BE2C (cell line): ENCODE measurements at regions not wholly inside any gene's neighbourhood (a gene's known extent, or its start where the extent isn't known, plus 50 kb on each side); places are given as distances from the start of the nearest gene placed in this dataset.

ENCODE experiments used
- DNase-seq: peaks from one replicate; pipeline ENCODE4 v3.0.0-alpha.2; 2020
- H3K27me3 ChIP-seq: fragments of 250-450 bp; sonication (Bioruptor Pico); 2 replicates; pipeline ENCODE4 v1.5.1; 2020; ENCODE audit warnings: mild to moderate bottlenecking
- H3K36me3 ChIP-seq: fragments of 250-450 bp; sonication (Bioruptor Pico); 2 replicates; pipeline ENCODE4 v1.5.1; 2020; ENCODE audit warnings: mild to moderate bottlenecking
- H3K4me1 ChIP-seq: fragments of 250-450 bp; sonication (Bioruptor Pico); 2 replicates; pipeline ENCODE4 v1.5.1; 2020
- H3K4me3 ChIP-seq: 2 replicates; pipeline ENCODE4 v1.5.1; 2011; ENCODE audit warnings: low read depth, low read length
- H3K9me3 ChIP-seq: fragments of 250-450 bp; sonication (Bioruptor Pico); 2 replicates; pipeline ENCODE4 v1.5.1; 2020
- TF ChIP-seq, protein P1 (sequence below): IDR thresholded peaks from 2 replicates; pipeline ENCODE4 v1.5.1; 2012; ENCODE audit warnings: mild to moderate bottlenecking, low read depth, low read length

DNA sequence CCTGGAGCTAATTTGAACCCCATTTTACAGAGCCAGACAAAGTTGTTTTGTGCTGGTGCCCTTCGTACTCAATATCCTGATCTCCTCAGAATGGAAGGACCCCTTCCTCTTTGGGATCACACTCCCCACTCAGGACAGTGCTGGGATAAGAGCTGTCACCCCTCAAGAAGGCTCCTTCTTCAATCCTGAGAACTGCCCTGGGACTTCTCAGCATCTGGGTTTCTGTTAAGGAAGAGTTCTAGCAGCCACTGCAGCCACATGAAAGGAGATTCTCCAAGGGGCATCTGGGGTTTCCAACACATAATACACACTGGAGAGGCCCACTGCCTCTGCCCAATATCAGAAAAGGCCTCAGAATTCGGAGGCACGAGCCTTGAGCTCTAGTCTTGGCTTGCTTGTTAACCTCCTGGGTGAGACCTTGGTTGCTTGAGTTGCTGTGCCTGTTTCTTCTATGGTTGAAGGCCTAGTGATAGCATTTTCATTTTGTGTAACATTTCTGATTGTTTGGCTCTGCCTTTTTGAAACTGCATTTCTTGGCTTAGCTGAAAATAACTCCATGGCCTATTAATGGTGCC is 78.8 kb upstream of the NMNAT3 start:
- no peaks in the 10 kb centered on the region for H3K4me1 ChIP-seq
- H3K4me3 ChIP-seq, result no peak overlapping the region
- no peak for DNase-seq
- no peaks in the 10 kb centered on the region for H3K27me3 ChIP-seq
- H3K36me3 ChIP-seq, result no peaks in the 10 kb centered on the region
- TF ChIP-seq, protein P1, sequence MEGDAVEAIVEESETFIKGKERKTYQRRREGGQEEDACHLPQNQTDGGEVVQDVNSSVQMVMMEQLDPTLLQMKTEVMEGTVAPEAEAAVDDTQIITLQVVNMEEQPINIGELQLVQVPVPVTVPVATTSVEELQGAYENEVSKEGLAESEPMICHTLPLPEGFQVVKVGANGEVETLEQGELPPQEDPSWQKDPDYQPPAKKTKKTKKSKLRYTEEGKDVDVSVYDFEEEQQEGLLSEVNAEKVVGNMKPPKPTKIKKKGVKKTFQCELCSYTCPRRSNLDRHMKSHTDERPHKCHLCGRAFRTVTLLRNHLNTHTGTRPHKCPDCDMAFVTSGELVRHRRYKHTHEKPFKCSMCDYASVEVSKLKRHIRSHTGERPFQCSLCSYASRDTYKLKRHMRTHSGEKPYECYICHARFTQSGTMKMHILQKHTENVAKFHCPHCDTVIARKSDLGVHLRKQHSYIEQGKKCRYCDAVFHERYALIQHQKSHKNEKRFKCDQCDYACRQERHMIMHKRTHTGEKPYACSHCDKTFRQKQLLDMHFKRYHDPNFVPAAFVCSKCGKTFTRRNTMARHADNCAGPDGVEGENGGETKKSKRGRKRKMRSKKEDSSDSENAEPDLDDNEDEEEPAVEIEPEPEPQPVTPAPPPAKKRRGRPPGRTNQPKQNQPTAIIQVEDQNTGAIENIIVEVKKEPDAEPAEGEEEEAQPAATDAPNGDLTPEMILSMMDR, result no peak
- no peaks in the 10 kb centered on the region for H3K9me3 ChIP-seq

- Histone ChIP-seq H3K27me3 (no peaks in the 10 kb centered on the region), H3K36me3 (no peaks in the 10 kb centered on the region), H3K9me3 (no peaks in the 10 kb centered on the region), H3K4me3 (no peak overlapping the region), H3K4me1 (no peaks in the 10 kb centered on the region)
- DNase-seq, result no peak
- TF ChIP-seq, protein P1, result no peak
These were observed 77.8 kb upstream of the NMNAT3 start for GRCh38 chr3:139755551-139755950.

- DNase-seq, result no peak
- TF ChIP-seq, protein P1, result no peak
- Histone ChIP-seq H3K4me3 (no peak overlapping the region), H3K36me3 (no peaks in the 10 kb centered on the region), H3K4me1 (no peaks in the 10 kb centered on the region), H3K27me3 (no peaks in the 10 kb centered on the region), H3K9me3 (no peaks in the 10 kb centered on the region)
These were observed 74.0 kb upstream of the NMNAT3 start for GRCh38 chr3:139751789-139752188.

- Histone ChIP-seq H3K4me3 (no peak overlapping the region), H3K36me3 (no peaks in the 10 kb centered on the region), H3K4me1 (peaks cover 13% of the 10 kb centered on the region), H3K9me3 (no peaks in the 10 kb centered on the region), H3K27me3 (no peaks in the 10 kb centered on the region)
- TF ChIP-seq, protein P1, result no peak
- peak; percentile 75 for DNase-seq
These were observed 68.7 kb upstream of the NMNAT3 start for GRCh38 chr3:139746481-139746880.

GRCh38 chr3:139745831-139746230 is 68.1 kb upstream of the NMNAT3 start:
- Histone ChIP-seq H3K4me1 (peaks cover 13% of the 10 kb centered on the region), H3K27me3 (no peaks in the 10 kb centered on the region), H3K36me3 (no peaks in the 10 kb centered on the region), H3K9me3 (no peaks in the 10 kb centered on the region), H3K4me3 (no peak overlapping the region)
- DNase-seq, result peak; percentile 35
- TF ChIP-seq, protein P1, result no peak

- no peaks in the 10 kb centered on the region for H3K27me3 ChIP-seq
- no peaks in the 10 kb centered on the region for H3K36me3 ChIP-seq
- TF ChIP-seq, protein P1, result no peak
- DNase-seq, result no peak
- H3K9me3 ChIP-seq, result no peaks in the 10 kb centered on the region
- H3K4me1 ChIP-seq, result no peaks in the 10 kb centered on the region
- H3K4me3 ChIP-seq, result no peak overlapping the region
These were observed 60.9 kb upstream of the NMNAT3 start for GRCh38 chr3:139738697-139739096.
